ENCODE measurements at regions not wholly inside any gene's neighbourhood (a gene's known extent, or its start where the extent isn't known, plus 50 kb on each side); places are given as distances from the start of the nearest gene placed in this dataset.

- TF ChIP-seq POLR2AphosphoS5 (IDR thresholded peaks at IDR 0.05; ENCODE audit: insufficient read depth in 1 of 2, low read depth in 1 of 2) (no peak), CTCF (IDR thresholded peaks at IDR 0.05) (no peak)
Measured at GRCh38 chr16:51753467-51754127, 602.5 kb upstream of the SALL1 start.

All from vagina (tissue), 2 donors.